ENCODE measurements at regions not wholly inside any gene's neighbourhood (a gene's known extent, or its start where the extent isn't known, plus 50 kb on each side); places are given as distances from the start of the nearest gene placed in this dataset.

GRCh38 chr10:113247050-113247449, 297.0 kb downstream of the TCF7L2 start:
- no peak for TF ChIP-seq CTCF (IDR thresholded peaks at IDR 0.05; ENCODE audit: low read length)
- TF ChIP-seq EZH2 (optimal IDR thresholded peaks at IDR 0.05; ENCODE audit: low read depth, low read length): no peak
- no peak for TF ChIP-seq EZH2phosphoT487 (IDR thresholded peaks at IDR 0.05; ENCODE audit: low read length)

All from MM.1S (cell line).